ENCODE measurements at regions not wholly inside any gene's neighbourhood (a gene's known extent, or its start where the extent isn't known, plus 50 kb on each side); places are given as distances from the start of the nearest gene placed in this dataset.

DNA sequence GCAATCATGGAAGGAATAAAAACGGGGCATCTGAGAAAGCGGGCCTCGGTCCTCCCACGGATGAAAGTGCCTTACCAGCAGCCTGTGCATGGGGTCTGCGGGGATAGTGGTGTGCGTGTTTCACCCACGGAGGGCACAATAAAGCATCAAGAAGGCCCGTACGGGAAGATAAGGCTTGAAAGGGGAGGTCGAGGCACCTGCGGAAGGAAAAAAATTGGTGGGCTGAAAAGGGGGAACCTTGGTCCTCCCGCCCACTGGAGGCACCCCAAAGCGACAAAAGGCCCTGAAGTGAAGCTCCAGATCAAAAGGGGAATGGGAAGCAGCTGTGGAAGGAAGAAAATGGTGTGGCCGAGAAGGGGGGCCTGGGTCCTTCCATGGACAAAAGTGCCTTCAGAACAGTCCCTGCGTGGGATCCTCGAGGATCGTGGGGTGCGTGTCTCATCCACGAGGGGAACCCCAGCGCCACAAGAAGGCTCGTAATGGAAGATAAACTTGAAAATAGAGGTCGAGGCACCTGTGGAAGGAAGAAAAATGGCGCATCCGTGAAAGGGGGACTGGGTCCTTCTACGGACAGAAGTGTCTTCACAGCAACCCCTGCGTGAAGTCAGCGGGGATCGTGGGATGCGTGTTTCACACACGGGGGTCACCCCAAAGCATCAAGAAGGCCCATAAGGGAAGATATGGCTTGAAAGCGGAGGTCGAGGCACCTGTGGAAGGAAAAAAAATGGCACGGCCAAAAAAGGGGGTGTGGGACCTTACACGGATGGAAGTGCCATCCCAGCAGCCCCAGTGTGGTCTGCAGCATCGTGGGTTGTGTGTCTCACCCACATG lies 276.9 kb downstream of the ALG10 start:
- intact Hi-C loops (cut with DNase I) = no loop called here
- Histone ChIP-seq H3K4me3 (no peak overlapping the region), H3K27me3 (no peaks in the 10 kb centered on the region), H3K9ac (ENCODE audit: low read depth in 2 of 2, low read length in 2 of 2) (no peak overlapping the region), H3K4me1 (no peaks in the 10 kb centered on the region), H3K36me3 (no peaks in the 10 kb centered on the region), H3K9me3 (no peaks in the 10 kb centered on the region), H3K27ac (no peak overlapping the region)
- TF ChIP-seq, protein P1, sequence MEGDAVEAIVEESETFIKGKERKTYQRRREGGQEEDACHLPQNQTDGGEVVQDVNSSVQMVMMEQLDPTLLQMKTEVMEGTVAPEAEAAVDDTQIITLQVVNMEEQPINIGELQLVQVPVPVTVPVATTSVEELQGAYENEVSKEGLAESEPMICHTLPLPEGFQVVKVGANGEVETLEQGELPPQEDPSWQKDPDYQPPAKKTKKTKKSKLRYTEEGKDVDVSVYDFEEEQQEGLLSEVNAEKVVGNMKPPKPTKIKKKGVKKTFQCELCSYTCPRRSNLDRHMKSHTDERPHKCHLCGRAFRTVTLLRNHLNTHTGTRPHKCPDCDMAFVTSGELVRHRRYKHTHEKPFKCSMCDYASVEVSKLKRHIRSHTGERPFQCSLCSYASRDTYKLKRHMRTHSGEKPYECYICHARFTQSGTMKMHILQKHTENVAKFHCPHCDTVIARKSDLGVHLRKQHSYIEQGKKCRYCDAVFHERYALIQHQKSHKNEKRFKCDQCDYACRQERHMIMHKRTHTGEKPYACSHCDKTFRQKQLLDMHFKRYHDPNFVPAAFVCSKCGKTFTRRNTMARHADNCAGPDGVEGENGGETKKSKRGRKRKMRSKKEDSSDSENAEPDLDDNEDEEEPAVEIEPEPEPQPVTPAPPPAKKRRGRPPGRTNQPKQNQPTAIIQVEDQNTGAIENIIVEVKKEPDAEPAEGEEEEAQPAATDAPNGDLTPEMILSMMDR (IDR thresholded peaks at IDR 0.05) = no peak
- no peak for DNase-seq

DNA sequence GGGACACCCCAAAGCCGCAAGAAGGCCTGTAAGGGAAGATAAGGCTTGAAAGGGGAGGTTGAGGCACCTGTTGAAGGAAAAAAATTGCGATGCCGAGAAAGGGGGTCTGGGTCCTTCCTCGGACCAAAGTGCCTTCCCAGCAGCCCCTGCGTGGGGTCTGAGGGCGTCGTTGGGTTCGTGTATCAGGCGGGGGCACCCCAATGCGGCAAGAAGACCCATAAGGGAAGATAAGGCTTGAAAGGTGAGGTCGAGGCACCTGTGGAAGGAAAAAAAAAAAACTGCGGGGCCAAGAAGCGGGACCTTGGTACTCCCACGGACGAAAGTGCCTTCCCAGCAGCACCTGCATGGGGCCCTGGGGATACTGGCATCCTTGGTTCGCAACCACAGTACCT lies 277.5 kb downstream of the ALG10 start:
- Histone ChIP-seq H3K36me3 (no peaks in the 10 kb centered on the region), H3K9me3 (no peaks in the 10 kb centered on the region), H3K9ac (ENCODE audit: low read depth in 2 of 2, low read length in 2 of 2) (no peak overlapping the region), H3K4me3 (no peak overlapping the region), H3K27ac (no peak overlapping the region), H3K27me3 (no peaks in the 10 kb centered on the region), H3K4me1 (no peaks in the 10 kb centered on the region)
- intact Hi-C loops (cut with DNase I) = no loop called here
- TF ChIP-seq, protein P1 (IDR thresholded peaks at IDR 0.05) = no peak
- no peak for DNase-seq

DNA sequence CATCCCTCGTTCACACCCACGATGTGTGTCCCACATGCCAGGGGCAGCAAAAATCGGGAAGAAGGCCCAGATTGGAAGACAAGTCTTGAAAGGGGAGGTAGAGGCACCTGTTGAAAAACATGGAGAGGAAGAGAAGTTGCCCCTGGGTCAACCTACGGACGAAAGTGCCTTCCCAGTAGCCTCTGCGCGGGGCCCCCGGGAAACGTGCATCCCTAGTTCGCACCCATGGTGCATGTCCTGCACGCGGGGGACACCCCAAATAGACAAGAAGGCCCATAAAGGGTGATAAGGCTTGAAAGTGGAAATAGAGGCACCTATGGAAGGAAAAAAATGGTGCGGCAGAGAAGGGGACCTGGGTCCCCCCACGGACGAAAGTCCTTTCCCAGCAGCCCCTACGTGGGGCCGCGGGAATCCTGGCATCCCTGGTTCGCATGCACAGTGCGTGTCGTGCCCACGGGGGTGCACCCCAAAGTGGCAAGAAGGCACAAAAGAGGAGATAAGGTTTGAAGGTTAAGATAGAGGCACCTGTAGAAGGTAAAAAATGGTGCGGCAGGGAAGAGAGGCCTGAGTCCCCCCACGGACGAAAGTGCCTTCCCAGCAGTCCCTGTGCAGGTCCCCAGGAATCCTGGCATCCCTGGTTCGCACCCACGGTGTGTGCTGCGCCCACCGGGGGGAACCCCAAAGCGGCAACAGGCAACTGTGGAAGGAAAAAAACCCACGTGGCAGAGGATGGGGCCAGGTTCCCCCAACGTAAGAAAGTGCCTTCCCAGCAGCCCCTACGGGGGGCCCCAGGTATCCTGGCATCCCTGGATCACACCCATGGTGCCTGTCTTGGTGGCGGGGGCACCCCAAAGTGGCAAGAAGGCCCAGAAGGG lies 278.3 kb downstream of the ALG10 start:
- TF ChIP-seq, protein P1 (IDR thresholded peaks at IDR 0.05) = no peak

DNA sequence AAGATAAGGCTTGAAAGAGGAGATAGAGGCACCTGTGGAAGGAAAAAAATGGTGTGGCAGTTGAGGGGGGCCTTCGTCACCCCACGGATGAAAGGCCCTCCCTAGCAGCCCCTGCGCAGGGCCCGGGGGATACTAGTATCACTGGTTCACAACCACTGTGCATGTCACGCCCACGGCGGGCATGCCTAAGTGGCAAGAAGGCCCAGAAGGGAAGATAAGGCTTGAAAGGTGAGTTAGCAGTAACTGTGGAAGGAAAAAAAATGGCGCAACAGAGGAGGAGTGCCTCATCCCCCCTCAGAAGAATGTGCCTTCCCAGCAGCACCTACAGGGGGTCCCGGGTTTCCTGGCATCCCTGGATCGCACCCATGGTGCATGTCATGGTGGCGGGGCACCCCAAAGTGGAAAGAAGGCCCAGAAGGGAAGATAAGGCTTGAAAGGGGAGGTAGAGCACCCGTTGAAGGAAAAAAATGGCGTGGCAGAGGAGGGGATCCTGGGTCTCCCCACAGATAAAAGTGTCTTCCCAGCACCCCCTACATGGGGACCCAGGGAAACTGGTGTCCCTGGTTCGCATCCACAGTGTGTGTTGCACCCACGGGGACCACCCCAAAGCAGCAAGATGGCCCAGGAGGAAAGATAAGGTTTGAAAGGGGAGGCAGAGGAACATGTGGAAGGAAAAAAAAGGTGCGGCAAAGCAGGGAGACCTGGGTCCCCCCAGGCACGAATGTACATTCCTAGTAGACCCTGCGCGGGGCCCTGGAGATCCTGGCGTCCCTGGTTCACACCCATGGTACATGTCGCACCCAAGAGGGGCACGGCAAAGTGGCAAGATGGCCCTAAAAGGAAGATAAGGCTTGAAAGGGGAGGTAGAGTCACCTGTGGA lies 279.2 kb downstream of the ALG10 start:
- Histone ChIP-seq H3K9ac (ENCODE audit: low read depth in 2 of 2, low read length in 2 of 2) (no peak overlapping the region), H3K27me3 (no peaks in the 10 kb centered on the region), H3K27ac (no peak overlapping the region), H3K4me3 (no peak overlapping the region), H3K9me3 (no peaks in the 10 kb centered on the region), H3K36me3 (no peaks in the 10 kb centered on the region), H3K4me1 (no peaks in the 10 kb centered on the region)
- DNase-seq = no peak
- intact Hi-C loops (cut with DNase I) = no loop called here
- TF ChIP-seq, protein P1 (IDR thresholded peaks at IDR 0.05) = no peak

More for the DNA sequence above, 278.3 kb downstream of the ALG10 start:
- Histone ChIP-seq H3K27ac (no peak overlapping the region), H3K27me3 (no peaks in the 10 kb centered on the region), H3K36me3 (no peaks in the 10 kb centered on the region), H3K4me1 (no peaks in the 10 kb centered on the region), H3K9ac (ENCODE audit: low read depth in 2 of 2, low read length in 2 of 2) (no peak overlapping the region), H3K4me3 (no peak overlapping the region), H3K9me3 (no peaks in the 10 kb centered on the region)
- intact Hi-C loops (cut with DNase I) = no loop called here
- no peak for DNase-seq
